Dermis microvascular lymphatic vessel endothelial cell (primary cell): ENCODE measurements at regions not wholly inside any gene's neighbourhood (a gene's known extent, or its start where the extent isn't known, plus 50 kb on each side); places are given as distances from the start of the nearest gene placed in this dataset.

Source experiments
- DNase-seq, 2 donors: peaks; one replicate each; pipeline versions ENCODE4 v3.0.0 to v3.0.0-alpha.2; 2010; ENCODE audit warnings: low read depth in 2 of 2

GRCh38 chr13:66071608-66072007, 1158.5 kb downstream of the PCDH9 start:
- DNase-seq = no peak

- no peak for DNase-seq
These were observed 1159.1 kb downstream of the PCDH9 start for GRCh38 chr13:66071029-66071428.

- no peak for DNase-seq
These were observed 1160.6 kb downstream of the PCDH9 start for GRCh38 chr13:66069570-66069969.

GRCh38 chr13:66068683-66069082, 1161.5 kb downstream of the PCDH9 start:
- DNase-seq = no peak

GRCh38 chr13:66048888-66049287, 1181.2 kb downstream of the PCDH9 start:
- no peak for DNase-seq

GRCh38 chr13:66040506-66040905, 1189.6 kb downstream of the PCDH9 start:
- DNase-seq = no peak

GRCh38 chr13:66037096-66037495, 1193.0 kb downstream of the PCDH9 start:
- DNase-seq = no peak

- no peak for DNase-seq
These were observed 1193.5 kb downstream of the PCDH9 start for GRCh38 chr13:66036636-66037035.

GRCh38 chr13:66036024-66036614, 1194.0 kb downstream of the PCDH9 start:
- DNase-seq = no peak

- no peak for DNase-seq
These were observed 1196.2 kb downstream of the PCDH9 start for GRCh38 chr13:66033924-66034323.

GRCh38 chr13:66021846-66022245, 1208.3 kb downstream of the PCDH9 start:
- DNase-seq = no peak

GRCh38 chr13:66014771-66015170, 1215.4 kb downstream of the PCDH9 start:
- DNase-seq = no peak

- no peak for DNase-seq
These were observed 1220.9 kb downstream of the PCDH9 start for GRCh38 chr13:66009241-66009640.

- DNase-seq = no peak
These were observed 1226.6 kb downstream of the PCDH9 start for GRCh38 chr13:66003558-66003957.

GRCh38 chr13:66001140-66001539, 1229.0 kb downstream of the PCDH9 start:
- DNase-seq = no peak

GRCh38 chr13:65999411-65999810, 1230.7 kb downstream of the PCDH9 start:
- DNase-seq = no peak

- no peak for DNase-seq
These were observed 1239.5 kb downstream of the PCDH9 start for GRCh38 chr13:65990684-65991083.

GRCh38 chr13:65985612-65986011, 1244.5 kb downstream of the PCDH9 start:
- DNase-seq = no peak

GRCh38 chr13:65977525-65977924, 1252.6 kb downstream of the PCDH9 start:
- DNase-seq = no peak

GRCh38 chr13:65971541-65971940, 1258.6 kb downstream of the PCDH9 start:
- DNase-seq = no peak

- DNase-seq = peak; percentile 37 to 64
These were observed 1263.1 kb downstream of the PCDH9 start for GRCh38 chr13:65966991-65967451.

GRCh38 chr13:65965501-65965900, 1264.6 kb downstream of the PCDH9 start:
- no peak for DNase-seq

GRCh38 chr13:65964672-65965071, 1265.5 kb downstream of the PCDH9 start:
- DNase-seq = no peak

- no peak for DNase-seq
These were observed 1270.8 kb downstream of the PCDH9 start for GRCh38 chr13:65959305-65959704.
